GM23338 (cell line): ENCODE measurements at regions not wholly inside any gene's neighbourhood (a gene's known extent, or its start where the extent isn't known, plus 50 kb on each side); places are given as distances from the start of the nearest gene placed in this dataset.

Experiments
- CREB1 ChIP-seq: fragments of 250-450 bp; sonication (Bioruptor Pico); IDR thresholded peaks from 2 replicates; pipeline ENCODE4 v1.5.0; 2020; ENCODE audit warnings: low read depth, mild to moderate bottlenecking, moderate library complexity
- EZH2 ChIP-seq: fragments of 200-600 bp; sonication (generic); IDR thresholded peaks from one replicate; pipeline ENCODE4 v1.8.0; 2017; ENCODE audit warnings: antibody characterized with exemption, mild to moderate bottlenecking, low read depth; ENCODE audit not compliant: unreplicated experiment
- EZH2phosphoT487 ChIP-seq: fragments of 200-600 bp; sonication (generic); IDR thresholded peaks from one replicate; pipeline ENCODE4 v1.8.1; 2018; ENCODE audit warnings: antibody characterized with exemption; ENCODE audit not compliant: unreplicated experiment
- JUNB ChIP-seq: IDR thresholded peaks from one replicate; pipeline ENCODE4 v1.6.1; 2016; ENCODE audit warnings: antibody characterized with exemption; ENCODE audit not compliant: unreplicated experiment
- NANOG ChIP-seq: IDR thresholded peaks from 2 replicates; pipeline ENCODE4 v1.6.1; 2016; ENCODE audit warnings: antibody characterized with exemption, borderline replicate concordance
- POLR2AphosphoS5 ChIP-seq: IDR thresholded peaks from 2 replicates; pipeline ENCODE4 v1.6.1; 2016; ENCODE audit warnings: antibody characterized with exemption, low read depth
- STAT1 ChIP-seq: IDR thresholded peaks from one replicate; pipeline ENCODE4 v1.6.1; 2016; ENCODE audit warnings: antibody characterized with exemption; ENCODE audit not compliant: unreplicated experiment
- ZNF114 ChIP-seq: fragments of 250-450 bp; sonication (Bioruptor Pico); IDR thresholded peaks from 2 replicates; pipeline ENCODE4 v1.5.0; 2020; ENCODE audit warnings: mild to moderate bottlenecking, moderate library complexity
- ZNF331 ChIP-seq: fragments of 250-450 bp; sonication (Bioruptor Pico); IDR thresholded peaks from 2 replicates; pipeline ENCODE4 v1.5.0; 2020; ENCODE audit warnings: low read depth, mild to moderate bottlenecking, moderate library complexity
- TF ChIP-seq, protein P1 (sequence below), 2 experiments: fragments of 200-600 bp in 1 of 2; sonication (generic) in 1 of 2; conservative IDR thresholded peaks; 2 replicates each; pipeline versions ENCODE4 v1.5.1 to v1.6.1; 2016 to 2017; ENCODE audit warnings: antibody characterized with exemption in 2 of 2, low read depth in 2 of 2, mild to moderate bottlenecking in 2 of 2, moderate library complexity in 1 of 2
- TF ChIP-seq, protein P2 (sequence below): IDR thresholded peaks from one replicate; pipeline ENCODE4 v1.6.1; 2018; ENCODE audit warnings: antibody characterized with exemption; ENCODE audit not compliant: unreplicated experiment
- TF ChIP-seq, protein P3 (sequence below): IDR thresholded peaks from 2 replicates; pipeline ENCODE4 v1.6.1; 2016; ENCODE audit warnings: antibody characterized with exemption
- TF ChIP-seq, protein P4 (sequence below): fragments of 250-450 bp; sonication (Bioruptor Pico); IDR thresholded peaks from 2 replicates; pipeline ENCODE4 v1.5.0; 2020; ENCODE audit warnings: mild to moderate bottlenecking, moderate library complexity

DNA sequence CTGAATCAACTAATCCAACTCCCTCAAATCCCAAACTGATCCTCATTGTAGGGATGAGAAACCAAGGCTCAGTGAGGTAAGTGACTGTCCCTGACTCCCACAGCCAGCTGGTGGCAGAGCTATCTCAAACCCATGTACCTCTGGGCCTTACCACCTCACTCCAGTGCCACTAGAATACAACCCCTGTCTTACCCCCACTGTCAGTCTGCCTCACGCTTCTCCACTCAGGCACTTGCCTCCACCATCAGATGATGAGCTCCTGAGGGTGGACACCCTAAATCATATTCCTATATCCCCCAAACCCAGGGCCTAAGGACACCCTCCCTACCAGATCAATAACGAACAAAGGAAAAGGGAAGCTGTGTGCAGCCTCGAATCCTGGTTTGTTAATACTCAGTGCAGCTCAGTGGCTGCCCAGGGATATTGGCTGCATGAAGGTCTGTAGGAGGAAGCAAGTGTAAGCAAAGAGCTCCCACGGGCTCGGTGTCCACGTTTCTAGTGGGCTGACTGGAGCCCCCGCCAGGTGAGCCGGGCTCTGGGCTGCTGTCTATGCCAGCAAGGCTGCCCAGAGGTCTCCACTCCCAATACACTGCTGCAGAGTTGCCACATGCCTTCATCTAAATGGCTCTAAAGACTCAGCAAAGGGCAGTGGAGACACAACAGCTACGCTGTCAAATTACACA is 533.4 kb downstream of the MATN1 start:
- TF ChIP-seq, protein P1, sequence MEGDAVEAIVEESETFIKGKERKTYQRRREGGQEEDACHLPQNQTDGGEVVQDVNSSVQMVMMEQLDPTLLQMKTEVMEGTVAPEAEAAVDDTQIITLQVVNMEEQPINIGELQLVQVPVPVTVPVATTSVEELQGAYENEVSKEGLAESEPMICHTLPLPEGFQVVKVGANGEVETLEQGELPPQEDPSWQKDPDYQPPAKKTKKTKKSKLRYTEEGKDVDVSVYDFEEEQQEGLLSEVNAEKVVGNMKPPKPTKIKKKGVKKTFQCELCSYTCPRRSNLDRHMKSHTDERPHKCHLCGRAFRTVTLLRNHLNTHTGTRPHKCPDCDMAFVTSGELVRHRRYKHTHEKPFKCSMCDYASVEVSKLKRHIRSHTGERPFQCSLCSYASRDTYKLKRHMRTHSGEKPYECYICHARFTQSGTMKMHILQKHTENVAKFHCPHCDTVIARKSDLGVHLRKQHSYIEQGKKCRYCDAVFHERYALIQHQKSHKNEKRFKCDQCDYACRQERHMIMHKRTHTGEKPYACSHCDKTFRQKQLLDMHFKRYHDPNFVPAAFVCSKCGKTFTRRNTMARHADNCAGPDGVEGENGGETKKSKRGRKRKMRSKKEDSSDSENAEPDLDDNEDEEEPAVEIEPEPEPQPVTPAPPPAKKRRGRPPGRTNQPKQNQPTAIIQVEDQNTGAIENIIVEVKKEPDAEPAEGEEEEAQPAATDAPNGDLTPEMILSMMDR (conservative IDR thresholded peaks at IDR 0.05; ENCODE audit: low read depth in 2 of 2): no peak
- no peak for TF ChIP-seq JUNB
- TF ChIP-seq EZH2phosphoT487: no peak
- no peak for TF ChIP-seq ZNF114 (CRISPR knock-in tag)
- no peak for TF ChIP-seq POLR2AphosphoS5
- TF ChIP-seq EZH2: no peak
- TF ChIP-seq, protein P2, sequence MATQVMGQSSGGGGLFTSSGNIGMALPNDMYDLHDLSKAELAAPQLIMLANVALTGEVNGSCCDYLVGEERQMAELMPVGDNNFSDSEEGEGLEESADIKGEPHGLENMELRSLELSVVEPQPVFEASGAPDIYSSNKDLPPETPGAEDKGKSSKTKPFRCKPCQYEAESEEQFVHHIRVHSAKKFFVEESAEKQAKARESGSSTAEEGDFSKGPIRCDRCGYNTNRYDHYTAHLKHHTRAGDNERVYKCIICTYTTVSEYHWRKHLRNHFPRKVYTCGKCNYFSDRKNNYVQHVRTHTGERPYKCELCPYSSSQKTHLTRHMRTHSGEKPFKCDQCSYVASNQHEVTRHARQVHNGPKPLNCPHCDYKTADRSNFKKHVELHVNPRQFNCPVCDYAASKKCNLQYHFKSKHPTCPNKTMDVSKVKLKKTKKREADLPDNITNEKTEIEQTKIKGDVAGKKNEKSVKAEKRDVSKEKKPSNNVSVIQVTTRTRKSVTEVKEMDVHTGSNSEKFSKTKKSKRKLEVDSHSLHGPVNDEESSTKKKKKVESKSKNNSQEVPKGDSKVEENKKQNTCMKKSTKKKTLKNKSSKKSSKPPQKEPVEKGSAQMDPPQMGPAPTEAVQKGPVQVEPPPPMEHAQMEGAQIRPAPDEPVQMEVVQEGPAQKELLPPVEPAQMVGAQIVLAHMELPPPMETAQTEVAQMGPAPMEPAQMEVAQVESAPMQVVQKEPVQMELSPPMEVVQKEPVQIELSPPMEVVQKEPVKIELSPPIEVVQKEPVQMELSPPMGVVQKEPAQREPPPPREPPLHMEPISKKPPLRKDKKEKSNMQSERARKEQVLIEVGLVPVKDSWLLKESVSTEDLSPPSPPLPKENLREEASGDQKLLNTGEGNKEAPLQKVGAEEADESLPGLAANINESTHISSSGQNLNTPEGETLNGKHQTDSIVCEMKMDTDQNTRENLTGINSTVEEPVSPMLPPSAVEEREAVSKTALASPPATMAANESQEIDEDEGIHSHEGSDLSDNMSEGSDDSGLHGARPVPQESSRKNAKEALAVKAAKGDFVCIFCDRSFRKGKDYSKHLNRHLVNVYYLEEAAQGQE: no peak
- TF ChIP-seq CREB1 (CRISPR knock-in tag): no peak
- TF ChIP-seq, protein P3, sequence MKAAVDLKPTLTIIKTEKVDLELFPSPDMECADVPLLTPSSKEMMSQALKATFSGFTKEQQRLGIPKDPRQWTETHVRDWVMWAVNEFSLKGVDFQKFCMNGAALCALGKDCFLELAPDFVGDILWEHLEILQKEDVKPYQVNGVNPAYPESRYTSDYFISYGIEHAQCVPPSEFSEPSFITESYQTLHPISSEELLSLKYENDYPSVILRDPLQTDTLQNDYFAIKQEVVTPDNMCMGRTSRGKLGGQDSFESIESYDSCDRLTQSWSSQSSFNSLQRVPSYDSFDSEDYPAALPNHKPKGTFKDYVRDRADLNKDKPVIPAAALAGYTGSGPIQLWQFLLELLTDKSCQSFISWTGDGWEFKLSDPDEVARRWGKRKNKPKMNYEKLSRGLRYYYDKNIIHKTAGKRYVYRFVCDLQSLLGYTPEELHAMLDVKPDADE: no peak
- no peak for TF ChIP-seq STAT1
- TF ChIP-seq ZNF331: no peak
- TF ChIP-seq NANOG: no peak
- TF ChIP-seq, protein P4, sequence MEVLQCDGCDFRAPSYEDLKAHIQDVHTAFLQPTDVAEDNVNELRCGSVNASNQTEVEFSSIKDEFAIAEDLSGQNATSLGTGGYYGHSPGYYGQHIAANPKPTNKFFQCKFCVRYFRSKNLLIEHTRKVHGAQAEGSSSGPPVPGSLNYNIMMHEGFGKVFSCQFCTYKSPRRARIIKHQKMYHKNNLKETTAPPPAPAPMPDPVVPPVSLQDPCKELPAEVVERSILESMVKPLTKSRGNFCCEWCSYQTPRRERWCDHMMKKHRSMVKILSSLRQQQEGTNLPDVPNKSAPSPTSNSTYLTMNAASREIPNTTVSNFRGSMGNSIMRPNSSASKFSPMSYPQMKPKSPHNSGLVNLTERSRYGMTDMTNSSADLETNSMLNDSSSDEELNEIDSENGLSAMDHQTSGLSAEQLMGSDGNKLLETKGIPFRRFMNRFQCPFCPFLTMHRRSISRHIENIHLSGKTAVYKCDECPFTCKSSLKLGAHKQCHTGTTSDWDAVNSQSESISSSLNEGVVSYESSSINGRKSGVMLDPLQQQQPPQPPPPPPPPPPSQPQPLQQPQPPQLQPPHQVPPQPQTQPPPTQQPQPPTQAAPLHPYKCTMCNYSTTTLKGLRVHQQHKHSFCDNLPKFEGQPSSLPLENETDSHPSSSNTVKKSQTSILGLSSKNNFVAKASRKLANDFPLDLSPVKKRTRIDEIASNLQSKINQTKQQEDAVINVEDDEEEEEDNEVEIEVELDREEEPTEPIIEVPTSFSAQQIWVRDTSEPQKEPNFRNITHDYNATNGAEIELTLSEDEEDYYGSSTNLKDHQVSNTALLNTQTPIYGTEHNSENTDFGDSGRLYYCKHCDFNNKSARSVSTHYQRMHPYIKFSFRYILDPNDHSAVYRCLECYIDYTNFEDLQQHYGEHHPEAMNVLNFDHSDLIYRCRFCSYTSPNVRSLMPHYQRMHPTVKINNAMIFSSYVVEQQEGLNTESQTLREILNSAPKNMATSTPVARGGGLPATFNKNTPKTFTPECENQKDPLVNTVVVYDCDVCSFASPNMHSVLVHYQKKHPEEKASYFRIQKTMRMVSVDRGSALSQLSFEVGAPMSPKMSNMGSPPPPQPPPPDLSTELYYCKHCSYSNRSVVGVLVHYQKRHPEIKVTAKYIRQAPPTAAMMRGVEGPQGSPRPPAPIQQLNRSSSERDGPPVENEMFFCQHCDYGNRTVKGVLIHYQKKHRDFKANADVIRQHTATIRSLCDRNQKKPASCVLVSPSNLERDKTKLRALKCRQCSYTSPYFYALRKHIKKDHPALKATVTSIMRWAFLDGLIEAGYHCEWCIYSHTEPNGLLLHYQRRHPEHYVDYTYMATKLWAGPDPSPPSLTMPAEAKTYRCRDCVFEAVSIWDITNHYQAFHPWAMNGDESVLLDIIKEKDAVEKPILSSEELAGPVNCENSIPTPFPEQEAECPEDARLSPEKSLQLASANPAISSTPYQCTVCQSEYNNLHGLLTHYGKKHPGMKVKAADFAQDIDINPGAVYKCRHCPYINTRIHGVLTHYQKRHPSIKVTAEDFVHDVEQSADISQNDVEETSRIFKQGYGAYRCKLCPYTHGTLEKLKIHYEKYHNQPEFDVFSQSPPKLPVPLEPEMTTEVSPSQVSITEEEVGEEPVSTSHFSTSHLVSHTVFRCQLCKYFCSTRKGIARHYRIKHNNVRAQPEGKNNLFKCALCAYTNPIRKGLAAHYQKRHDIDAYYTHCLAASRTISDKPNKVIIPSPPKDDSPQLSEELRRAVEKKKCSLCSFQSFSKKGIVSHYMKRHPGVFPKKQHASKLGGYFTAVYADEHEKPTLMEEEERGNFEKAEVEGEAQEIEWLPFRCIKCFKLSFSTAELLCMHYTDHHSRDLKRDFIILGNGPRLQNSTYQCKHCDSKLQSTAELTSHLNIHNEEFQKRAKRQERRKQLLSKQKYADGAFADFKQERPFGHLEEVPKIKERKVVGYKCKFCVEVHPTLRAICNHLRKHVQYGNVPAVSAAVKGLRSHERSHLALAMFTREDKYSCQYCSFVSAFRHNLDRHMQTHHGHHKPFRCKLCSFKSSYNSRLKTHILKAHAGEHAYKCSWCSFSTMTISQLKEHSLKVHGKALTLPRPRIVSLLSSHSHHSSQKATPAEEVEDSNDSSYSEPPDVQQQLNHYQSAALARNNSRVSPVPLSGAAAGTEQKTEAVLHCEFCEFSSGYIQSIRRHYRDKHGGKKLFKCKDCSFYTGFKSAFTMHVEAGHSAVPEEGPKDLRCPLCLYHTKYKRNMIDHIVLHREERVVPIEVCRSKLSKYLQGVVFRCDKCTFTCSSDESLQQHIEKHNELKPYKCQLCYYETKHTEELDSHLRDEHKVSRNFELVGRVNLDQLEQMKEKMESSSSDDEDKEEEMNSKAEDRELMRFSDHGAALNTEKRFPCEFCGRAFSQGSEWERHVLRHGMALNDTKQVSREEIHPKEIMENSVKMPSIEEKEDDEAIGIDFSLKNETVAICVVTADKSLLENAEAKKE (CRISPR knock-in tag): no peak
